HG03457 (cell line): ENCODE measurements at regions not wholly inside any gene's neighbourhood (a gene's known extent, or its start where the extent isn't known, plus 50 kb on each side); places are given as distances from the start of the nearest gene placed in this dataset.

ENCODE experiments used
- ATAC-seq: cut with Tn5 transposase; IDR thresholded peaks from one replicate; pipeline ENCODE4 v1.9.1; 2021; ENCODE audit warnings: moderate number of reproducible peaks; ENCODE audit not compliant: unreplicated experiment

DNA sequence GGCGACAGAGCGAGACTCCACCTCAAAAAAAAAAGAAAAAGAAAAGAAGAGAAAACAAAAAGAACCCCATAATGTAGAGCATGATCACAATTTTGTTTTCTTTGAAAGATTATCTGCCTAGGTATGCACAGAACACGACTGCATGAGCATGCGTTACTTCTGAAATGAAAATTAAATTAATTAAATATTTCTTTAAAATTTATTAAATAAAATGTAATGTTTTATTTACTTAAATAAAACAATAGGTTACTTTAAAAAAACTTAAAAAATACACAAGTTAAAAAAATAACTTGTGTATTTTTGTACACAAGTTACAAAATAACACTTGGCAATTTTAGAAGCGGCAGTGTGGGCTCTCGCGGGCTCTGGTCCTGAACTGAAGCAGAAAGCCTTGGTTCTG is 107.8 kb downstream of the TFAP2A start:
- no peak for ATAC-seq

DNA sequence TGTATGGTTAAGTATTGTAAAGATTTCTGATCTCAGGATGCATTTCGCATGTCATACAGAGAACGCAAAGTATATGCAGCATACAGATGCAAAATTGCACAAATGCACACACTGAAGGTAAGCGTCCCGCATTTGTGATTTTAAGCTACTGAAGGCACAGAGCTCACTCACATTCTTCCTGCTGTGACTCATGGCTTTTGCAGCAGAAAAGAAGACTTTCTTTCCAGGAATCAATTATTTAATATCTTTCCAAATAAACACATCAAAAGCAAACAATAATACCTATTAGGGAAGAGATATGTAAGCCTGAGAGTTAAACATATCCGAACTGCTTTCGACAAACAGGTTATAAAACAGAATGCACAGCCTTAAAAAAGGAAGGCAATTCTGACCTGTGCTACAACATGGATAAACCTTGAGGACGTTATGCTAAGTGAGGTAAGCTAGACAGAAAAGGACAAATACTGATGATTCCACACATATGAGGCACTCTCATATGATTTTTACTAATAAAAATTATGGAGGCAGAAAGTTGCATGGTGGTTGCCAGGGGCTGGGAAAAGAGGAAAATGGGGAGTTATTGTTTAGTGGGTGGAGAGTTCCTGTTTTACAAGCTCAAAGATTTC is 109.0 kb downstream of the TFAP2A start:
- ATAC-seq: no peak

DNA sequence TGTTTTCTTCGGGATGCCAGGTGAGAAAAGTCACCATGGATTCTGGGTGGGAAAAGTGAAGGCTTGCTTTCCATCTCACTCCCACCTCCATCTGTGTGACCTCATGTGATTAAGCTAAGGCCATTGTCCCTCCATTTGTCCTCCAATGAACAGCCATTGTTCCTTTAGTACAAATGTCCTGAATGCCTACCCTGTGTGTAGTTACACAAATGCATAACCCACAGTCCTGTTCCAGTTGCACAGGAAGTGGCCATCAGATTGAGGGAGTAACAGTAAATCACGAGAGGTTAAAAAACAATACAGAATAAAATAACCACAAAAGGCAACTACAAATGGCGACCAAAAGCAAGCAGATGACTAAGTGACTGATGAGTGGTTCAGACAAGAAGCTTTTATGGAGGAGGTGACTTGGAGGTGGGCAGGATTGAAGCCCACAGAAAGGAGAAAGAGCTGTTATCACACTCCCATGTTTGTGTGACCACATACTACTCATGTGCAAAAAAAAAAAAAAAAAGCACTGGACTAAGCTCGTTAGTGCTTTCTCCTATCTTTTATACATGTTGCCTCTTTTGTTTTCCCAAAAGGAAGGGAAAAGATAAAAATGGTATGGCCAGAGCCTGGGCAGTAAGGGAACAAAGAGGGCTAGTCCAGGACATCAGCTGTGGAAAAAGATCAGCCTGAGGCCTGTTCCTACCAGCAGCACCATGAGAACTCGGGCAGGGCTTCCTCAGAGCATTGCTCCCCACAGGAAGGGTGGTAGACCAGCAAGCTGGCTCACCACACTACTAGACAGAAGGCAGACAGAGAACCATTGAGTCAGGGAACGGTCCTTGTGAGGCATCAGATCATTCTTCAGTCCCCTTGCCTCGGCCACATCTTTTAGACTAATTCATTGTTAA is 111.0 kb downstream of the TFAP2A start:
- ATAC-seq: no peak

DNA sequence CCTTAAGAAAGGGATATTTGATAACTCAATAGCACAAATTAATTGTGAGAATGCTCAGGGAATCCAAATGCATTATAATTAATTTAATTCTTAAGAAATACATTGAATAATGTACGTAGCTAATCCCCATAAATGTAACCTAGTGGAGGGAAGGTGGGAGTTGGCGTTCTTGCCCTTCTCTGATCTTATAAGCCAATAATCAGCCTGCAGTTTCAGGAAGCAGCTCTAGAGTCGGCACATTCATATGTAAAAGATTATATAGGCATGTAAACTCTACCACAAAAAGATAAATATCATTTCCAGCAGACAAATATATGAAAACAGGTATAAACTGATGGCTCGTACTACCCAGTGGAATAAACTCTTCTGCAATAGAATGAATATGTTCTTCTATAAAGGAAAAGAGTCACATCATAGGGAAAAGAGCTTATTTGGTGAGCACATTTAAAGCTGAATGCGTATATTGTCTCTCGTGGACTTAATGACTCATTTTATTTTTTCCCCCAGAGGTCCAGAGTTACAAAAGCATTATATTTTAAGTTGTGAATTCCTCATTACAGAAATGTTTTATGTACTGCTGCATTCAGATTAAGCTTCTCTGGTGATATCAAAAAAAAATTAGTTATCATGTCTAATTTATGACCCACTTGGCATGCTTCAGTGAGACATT is 112.2 kb downstream of the TFAP2A start:
- ATAC-seq: no peak

DNA sequence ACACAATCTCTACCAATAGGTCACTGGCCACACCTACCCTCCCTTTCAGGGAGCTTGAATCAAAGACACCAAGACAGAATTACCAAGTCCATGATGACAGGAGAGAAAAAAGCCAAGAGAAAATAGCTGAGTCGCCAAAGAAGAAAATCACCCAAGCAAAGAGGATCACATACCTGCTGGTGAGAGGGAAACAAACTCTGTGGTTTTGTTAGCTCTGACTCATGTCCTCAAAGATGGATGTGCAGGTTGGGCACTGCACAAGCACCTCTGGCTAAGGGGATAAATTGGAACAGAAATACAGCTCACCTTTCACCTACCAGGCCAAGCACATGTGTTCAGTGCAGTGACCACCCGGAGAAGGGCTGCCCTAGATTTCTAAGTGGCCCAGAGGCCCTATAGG is 114.8 kb downstream of the TFAP2A start:
- ATAC-seq: no peak

DNA sequence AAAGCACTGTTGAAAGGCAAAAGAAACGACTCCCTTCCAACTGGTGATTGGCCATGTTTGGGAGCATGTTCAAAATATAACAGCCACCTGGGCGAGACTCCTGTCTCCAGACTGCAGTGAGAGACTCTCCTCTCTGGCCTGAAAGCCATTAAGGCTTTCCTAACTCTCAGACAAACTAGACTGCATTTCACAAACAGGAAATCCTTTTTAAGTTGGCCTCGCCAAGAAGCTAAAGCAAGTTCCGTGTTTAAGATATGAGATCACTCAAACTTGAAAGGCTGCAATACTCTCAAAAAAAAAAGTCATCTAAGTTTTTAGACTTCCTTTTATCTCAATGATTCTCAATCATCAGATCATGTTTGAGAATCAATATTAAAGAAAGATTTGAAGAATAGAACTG is 117.0 kb downstream of the TFAP2A start:
- no peak for ATAC-seq

DNA sequence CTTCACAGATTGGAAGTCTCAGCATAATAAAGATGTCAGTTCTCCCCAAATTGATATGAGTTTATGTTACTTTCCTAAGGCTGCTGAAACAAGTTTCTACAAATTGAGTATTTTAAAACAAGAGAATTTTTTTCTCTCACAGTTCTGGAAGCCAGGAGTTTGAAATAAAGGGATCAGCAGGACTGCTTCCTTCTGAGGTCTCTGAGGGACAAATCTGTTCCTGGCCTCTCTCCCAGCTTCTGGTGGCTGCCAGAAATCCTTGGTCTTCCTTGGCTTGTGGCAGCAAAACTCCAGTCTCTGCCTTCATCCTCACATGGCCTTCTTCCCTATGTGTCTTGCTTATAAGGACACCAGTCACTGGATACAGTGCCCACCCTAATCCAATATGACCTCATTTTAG is 136.1 kb downstream of the TFAP2A start:
- ATAC-seq: no peak

DNA sequence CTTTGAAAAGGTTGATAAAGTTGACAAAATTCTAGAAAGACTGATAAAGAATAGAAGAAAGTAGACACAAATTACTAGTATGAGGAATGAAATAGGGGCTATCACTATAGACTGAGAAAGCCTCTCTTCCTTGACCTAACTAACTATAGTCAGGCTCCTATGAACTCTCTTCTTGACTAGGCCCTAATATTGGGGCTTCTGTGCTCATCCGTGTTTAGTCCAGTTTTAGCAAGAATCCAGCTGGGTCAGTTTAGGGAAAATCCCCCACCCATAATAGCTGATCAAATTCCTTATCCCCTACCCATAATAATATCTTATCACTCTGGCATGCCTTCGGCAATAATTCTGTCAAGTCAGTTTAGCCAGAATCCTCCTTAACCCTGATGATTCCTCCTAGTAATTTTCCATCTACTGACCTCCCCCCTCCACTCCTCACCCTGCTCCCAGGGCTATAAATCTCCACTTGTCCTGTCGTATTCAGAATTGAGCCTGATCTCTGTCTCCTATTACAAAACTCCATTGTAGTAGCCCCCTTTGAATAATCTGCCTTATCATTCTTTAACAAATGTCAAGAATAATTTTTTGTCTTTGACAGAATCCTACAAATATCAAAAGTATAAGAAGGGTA is 138.1 kb downstream of the TFAP2A start:
- ATAC-seq: no peak

DNA sequence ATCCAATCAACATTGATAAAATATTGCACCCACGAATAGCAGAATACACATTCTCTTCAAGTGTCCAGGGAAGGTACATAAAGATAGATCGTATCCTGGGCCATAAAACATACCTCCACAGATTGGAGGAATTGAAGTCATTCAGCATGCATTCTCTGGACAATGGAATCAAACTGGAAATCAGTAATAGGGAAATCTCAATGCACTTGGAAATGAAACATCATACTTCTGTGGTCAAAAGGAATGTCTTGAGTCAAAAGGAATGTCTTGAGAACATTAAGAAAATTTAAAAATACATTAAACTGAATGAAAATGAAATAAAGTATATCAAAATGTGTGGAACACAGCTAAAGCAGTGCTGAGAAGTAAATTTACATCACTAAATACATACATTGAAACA is 138.8 kb downstream of the TFAP2A start:
- ATAC-seq: no peak

DNA sequence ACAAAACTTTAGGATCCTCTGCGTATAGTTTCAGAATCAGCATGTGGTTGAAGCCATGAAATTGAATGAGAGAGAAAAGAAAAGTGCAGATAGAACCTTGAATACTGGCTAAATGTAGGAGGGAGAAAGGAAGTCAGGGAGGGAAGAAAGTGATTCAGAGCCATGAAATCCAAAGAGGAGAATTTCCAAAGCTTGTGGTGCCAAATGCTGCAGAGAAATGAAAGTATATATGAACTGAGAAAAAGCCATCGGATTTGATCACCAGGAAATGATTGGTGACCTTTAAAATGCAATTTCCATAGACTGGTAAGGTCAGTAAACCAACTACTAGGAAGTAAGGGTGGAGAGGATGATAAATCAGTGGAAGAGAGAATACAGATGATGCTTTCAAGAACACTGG is 142.3 kb downstream of the TFAP2A start:
- no peak for ATAC-seq

DNA sequence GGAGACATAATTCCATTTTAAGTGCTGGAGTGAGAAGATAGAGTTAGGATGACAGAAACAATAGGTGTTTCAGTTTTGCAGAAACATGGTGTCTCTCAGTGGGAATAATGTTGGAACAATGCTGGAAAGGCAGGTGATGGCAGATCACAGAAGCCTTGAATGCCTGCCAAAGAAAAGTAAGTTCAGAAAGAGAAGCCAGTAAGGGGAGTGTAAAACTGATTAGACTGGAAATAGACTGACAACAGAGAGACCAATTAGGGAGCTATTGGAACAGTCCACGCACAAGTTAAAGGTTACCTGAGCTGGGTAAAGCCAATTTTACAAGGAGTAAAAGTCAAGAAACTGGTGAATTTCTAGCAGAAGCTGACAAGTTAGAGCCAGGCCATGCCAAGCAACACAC is 142.9 kb downstream of the TFAP2A start:
- no peak for ATAC-seq

DNA sequence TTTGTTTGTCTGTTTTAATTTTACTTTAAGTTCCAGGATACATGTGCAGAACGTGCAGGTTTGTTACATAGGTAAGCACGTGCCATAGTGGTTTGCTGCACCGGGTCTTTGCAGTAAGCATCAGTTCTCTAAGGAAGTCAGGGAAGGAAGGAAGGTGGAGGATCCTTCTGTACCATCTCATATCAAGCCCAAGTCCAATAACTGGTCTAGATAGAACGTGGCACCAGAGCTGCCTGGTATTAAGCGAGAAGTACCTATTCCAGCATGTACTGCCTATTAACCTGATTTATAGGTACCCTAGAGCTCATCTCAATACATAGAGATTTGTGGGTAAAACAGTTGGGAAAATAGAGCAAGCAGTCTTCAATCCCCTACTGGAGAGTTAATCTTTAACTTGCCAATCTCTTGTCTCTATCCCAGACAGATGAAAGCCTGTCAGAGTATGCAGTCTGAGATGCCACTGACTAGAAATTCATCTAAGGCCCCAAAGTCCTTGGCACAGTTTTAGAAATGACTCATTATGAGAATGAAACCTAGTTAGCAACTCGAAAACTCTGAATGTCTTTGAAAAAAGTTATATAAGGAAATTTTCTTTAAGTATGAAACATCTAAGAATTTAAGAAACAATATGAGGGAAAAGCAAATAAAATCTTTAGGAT is 144.9 kb downstream of the TFAP2A start:
- no peak for ATAC-seq

DNA sequence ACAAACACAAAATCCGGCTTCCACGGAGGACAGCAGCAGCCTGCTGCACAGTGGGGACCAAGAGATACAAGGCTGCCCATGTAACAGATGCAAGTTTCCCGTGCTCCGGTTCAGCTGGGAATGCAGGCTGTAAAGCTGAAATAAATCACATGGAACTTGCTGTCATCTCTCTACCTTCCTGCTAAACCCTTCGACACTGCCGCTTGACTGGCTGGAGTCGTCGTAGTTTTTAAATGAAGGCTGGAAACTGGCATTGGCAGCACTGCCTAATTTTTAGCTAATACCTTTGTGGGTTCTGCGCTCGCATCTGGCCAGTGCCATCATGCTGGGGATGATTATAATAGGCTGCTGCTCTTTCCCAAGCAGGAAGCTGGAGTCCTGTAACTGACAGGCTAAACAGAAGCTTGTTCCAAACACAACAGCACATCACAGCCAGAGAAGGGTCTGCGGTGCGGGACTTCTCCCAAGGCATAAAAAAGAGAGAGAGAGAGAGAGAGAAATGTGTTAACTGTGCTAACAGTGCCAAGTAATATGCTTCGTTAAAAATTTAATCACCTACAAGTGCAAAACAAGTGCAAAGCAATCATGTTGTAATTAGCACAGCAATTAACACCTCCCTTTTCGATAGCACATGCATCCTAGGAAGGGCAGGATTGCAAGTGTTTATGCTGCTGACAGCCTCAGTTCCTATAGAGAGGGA is 146.1 kb downstream of the TFAP2A start:
- no peak for ATAC-seq

DNA sequence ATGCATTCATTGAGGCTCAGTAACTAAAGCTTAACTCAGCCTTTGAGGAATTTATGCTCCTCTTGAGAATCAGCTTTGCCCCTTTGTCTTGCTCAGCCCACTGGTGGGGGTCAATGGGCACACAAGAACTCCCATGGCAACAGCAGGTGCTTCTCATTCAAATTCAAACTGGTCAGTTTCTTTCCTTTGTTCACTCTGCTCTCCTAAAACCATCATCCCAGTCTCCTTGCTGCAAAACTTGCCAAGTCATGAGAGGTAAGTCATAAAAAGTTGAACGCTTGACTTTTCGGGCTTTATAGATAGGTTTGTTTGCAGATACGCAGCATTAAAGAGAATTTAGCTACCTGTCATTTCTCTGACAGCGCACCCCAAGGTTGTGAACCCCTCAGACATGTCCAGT is 146.8 kb downstream of the TFAP2A start:
- ATAC-seq: no peak

DNA sequence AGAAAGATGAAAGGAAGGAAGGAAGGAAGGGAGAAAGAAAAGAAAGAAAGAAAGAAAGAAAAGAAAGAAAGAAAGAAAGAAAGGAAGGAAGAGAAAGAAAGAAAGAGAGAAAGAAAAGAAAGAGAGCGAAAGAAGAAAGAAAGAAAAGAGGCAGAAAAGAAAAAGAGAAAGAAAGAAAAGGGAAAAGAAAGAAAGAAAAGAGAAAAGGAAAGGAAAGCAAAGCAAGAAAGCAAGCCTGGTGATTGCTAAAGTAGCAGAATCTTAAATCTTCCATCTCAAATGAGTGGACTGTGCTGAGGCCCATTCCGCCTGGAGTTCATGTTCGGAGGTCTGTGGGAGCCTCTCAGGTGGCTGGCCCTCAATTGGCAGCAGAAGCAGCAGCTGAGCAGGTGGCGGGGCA is 148.4 kb downstream of the TFAP2A start:
- ATAC-seq: no peak

DNA sequence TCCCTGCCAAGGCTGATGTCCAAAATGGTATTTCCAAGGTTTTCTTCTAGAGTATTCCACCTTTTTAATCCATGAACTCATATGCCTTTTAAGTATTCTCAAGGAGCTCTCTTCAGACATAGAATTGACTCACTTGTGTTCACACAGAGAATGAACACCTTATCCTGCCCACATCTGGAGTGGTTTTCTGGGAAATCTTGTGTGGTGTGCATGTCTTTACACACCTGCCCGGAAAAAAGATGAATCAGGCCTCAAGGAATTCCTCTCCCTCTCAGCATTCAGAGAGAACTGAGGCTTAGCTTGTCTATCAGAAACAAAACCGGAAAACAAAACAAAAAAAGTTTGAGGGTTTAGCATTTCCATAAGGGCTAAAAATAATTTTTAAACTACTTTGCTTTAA is 148.8 kb downstream of the TFAP2A start:
- no peak for ATAC-seq

DNA sequence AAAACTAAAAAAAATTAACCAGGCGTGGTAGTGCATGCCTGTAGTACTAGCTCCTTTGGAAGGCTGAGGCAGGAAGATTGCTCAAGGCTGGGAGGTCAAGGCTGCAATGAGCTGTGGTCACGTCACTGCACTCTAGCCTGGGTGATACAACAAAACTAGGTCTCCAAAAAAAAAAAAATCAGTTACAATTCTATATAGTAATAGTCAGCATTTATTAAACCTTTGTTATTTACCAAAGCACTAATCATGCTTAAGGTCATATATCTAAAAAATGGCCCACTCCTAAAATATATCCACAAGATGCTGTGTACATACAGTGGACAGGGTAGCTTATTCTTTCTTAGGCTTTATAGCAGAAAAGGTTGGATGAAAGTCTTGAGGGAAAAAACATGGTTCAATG is 152.4 kb downstream of the TFAP2A start:
- ATAC-seq: no peak

DNA sequence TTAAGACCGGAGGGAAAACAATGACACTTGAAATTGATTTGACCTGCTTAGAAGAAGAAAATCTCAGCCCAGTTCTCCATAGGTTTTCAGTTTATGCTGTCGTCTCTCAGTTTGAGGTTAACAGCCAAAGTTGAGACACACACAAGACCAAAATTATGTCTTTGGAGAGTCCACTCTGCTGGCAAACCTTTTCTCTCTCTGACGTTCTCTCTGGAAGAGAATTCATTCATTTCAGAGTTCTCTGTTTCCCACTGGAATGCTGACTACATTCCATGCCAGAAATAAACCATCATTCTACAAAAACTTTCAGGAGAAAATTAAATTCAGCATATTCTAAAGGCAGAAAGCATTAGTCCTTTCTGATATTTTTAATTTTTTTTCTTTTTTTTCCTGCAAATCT is 155.2 kb downstream of the TFAP2A start:
- ATAC-seq: no peak

DNA sequence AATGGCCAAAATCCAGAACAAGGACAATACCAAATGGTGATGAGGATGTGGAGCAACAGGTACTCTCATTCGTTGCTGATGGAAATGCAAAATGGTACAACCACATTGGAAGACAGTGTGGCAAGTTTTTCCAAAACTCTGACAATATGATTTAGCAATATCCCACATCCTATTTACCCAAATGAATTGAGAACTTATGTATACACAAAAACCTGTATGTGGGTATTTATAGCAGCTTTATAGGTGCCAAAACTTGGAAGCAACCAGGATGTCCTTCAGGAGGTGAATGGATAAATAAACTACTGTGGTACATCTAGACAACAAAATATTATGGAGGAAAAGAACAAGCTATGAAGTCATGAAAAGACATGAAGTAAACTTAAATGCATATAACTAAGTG is 156.5 kb downstream of the TFAP2A start:
- no peak for ATAC-seq

DNA sequence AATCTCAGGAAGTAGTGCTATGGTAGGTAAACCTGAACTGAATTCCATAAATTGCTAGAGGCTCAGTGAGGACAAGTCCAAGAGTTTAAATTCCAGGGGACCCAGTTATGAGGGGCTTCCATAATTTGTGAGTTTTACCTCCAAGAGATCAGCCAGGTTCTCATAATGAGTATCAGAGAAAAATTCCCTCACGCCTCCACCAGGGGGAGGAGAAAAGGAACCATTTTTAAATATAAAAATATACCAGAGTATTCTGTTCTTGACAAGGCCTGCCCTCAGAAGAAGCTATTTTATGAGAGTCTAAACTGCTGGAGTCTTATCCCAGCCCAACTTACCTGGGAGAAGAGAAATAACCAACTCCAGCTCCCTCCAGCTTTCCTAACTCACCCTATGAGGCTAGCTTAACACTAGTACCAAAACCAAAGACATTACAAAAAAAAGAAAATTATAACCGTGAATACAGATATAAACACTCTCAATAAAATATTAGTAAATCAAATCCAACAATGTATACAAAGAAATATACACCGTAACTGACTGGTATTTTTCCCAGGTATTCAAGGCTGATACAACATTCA is 158.7 kb downstream of the TFAP2A start:
- ATAC-seq: no peak
